Mammary epithelial cell (primary cell): ENCODE measurements at regions not wholly inside any gene's neighbourhood (a gene's known extent, or its start where the extent isn't known, plus 50 kb on each side); places are given as distances from the start of the nearest gene placed in this dataset.

Experiments
- EZH2 ChIP-seq: IDR thresholded peaks from 2 replicates; pipeline ENCODE4 v1.6.1; 2012; ENCODE audit warnings: low read length, inconsistent platforms, borderline replicate concordance
- TF ChIP-seq, protein P1 (sequence below), 2 donors: IDR thresholded peaks in 1 of 2; conservative IDR thresholded peaks in 1 of 2; 2 replicates each; pipeline ENCODE4 v1.5.1; 2011 to 2012; ENCODE audit warnings: inconsistent platforms in 2 of 2, low read length in 2 of 2, mild to moderate bottlenecking in 2 of 2, control low read depth in 1 of 2, low read depth in 1 of 2; ENCODE audit not compliant: insufficient read depth in 1 of 2; ENCODE audit errors: extremely low read depth in 1 of 2

DNA sequence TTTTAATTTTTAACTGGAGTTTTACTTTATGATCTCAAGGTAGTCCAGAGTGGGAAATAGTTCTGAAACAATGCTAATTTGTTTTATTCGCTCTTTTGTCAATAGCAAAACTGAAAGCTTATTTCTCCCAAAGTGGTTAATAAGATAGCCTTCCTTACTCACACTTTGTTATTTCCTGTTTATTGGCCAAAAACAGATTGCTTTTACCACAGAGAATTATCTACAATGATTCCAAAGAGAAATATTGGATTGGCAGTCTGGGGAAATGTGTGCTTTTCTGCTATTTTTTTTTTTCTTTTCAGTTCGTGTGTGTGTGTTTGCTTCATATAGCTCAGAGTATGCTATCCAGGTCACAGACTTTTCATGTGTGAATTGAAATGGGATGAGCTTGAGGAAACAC, 756.7 kb upstream of the RGMB start:
- TF ChIP-seq, protein P1, sequence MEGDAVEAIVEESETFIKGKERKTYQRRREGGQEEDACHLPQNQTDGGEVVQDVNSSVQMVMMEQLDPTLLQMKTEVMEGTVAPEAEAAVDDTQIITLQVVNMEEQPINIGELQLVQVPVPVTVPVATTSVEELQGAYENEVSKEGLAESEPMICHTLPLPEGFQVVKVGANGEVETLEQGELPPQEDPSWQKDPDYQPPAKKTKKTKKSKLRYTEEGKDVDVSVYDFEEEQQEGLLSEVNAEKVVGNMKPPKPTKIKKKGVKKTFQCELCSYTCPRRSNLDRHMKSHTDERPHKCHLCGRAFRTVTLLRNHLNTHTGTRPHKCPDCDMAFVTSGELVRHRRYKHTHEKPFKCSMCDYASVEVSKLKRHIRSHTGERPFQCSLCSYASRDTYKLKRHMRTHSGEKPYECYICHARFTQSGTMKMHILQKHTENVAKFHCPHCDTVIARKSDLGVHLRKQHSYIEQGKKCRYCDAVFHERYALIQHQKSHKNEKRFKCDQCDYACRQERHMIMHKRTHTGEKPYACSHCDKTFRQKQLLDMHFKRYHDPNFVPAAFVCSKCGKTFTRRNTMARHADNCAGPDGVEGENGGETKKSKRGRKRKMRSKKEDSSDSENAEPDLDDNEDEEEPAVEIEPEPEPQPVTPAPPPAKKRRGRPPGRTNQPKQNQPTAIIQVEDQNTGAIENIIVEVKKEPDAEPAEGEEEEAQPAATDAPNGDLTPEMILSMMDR (conservative IDR thresholded peaks at IDR 0.05 in 1 of 2, IDR thresholded peaks at IDR 0.05 in 1 of 2; ENCODE audit: extremely low read depth in 1 of 2, insufficient read depth in 1 of 2, low read depth in 1 of 2, low read length in 2 of 2), result no peak
- TF ChIP-seq EZH2, result no peak
